AG10803 (cell line): ENCODE measurements at regions not wholly inside any gene's neighbourhood (a gene's known extent, or its start where the extent isn't known, plus 50 kb on each side); places are given as distances from the start of the nearest gene placed in this dataset.

Source experiments
- DNase-seq: peaks from one replicate; pipeline ENCODE4 v3.0.0; 2010; ENCODE audit warnings: low read depth
- H3K4me3 ChIP-seq: 2 replicates; pipeline ENCODE4 v1.5.1; 2011; ENCODE audit warnings: mild to moderate bottlenecking, low read length, control low read depth
- TF ChIP-seq, protein P1 (sequence below): conservative IDR thresholded peaks from 2 replicates; pipeline ENCODE4 v1.5.1; 2011; ENCODE audit warnings: mild to moderate bottlenecking, low read length, control low read depth, inconsistent platforms

DNA sequence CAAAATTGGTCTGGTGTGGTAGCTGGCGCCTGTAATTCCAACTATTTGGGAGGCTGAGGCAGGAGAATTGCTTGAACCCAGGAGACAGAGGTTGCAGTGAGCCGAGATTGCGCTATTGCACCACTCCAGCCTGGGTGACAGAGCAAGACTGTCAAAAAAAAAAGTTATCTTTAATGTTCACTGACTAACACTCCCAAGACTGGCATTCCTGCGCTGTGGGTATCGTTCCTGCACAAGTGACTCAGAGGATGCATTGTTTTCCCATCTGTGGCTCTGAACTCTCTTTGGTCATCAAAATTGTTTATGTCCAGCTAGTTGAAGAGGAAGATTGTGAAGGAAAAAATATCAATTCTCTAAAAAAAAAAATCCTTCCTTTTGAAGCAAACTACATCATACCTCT is 539.0 kb downstream of the SOX11 start:
- no peak overlapping the region for H3K4me3 ChIP-seq
- TF ChIP-seq, protein P1, sequence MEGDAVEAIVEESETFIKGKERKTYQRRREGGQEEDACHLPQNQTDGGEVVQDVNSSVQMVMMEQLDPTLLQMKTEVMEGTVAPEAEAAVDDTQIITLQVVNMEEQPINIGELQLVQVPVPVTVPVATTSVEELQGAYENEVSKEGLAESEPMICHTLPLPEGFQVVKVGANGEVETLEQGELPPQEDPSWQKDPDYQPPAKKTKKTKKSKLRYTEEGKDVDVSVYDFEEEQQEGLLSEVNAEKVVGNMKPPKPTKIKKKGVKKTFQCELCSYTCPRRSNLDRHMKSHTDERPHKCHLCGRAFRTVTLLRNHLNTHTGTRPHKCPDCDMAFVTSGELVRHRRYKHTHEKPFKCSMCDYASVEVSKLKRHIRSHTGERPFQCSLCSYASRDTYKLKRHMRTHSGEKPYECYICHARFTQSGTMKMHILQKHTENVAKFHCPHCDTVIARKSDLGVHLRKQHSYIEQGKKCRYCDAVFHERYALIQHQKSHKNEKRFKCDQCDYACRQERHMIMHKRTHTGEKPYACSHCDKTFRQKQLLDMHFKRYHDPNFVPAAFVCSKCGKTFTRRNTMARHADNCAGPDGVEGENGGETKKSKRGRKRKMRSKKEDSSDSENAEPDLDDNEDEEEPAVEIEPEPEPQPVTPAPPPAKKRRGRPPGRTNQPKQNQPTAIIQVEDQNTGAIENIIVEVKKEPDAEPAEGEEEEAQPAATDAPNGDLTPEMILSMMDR: no peak
- no peak for DNase-seq

DNA sequence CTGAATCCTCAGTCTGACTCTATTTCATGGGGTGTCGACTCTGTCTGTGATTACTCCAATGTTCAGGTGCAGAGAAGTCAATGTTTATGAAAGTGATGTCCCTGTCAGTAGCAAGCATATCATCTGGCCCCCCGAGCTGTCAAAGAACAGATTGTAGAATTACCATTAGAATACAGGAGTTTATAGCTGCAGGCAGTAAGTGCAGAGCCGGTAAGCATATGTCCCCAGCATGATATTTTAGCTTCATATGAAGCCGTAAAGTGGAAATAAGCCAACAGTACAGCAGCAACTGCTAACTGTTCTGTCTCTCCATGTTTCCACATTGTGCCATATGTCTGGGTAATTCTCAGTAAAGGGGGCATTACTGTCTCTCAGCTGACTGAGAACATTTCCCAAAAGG is 541.8 kb downstream of the SOX11 start:
- DNase-seq: no peak
- TF ChIP-seq, protein P1: no peak
- H3K4me3 ChIP-seq: no peak overlapping the region

DNA sequence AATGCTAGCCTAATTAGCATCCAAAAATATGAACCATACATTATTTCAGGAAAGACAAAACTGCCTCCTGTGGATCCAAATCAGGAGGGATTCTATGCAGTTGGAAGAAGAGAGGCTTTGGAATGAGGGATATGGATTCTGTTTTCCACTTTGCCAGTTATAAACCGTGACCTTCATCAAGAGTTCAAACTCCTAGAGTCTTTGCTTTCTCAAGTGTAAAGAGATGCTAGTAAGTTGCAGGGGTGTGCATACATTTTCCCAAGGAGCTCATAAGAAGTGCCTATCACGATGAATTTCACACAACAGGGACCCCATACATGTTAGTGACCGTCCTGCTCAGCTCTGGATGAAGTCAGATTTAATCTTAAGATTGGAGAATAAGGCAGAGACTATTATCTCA is 542.5 kb downstream of the SOX11 start:
- DNase-seq: no peak
- TF ChIP-seq, protein P1: no peak
- H3K4me3 ChIP-seq: no peak overlapping the region

DNA sequence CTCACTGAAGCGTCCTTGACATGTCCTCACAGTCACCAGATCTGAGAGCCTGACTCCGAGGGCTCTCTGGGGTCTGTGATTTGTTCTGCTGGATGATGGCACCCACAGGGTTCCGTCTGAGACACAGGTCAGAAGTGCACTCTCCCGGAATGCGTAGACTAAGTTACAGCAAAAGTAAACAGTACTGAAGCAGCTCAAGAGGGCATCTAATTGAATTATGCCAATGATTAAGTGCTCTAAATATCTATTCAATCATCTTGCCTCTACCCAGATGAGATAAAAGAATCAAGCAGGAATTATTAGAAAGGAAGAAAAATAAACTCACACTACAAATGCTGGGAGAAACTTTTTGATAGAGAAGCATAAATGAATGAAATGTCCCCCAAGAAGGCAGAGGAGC is 544.1 kb downstream of the SOX11 start:
- TF ChIP-seq, protein P1: no peak

DNA sequence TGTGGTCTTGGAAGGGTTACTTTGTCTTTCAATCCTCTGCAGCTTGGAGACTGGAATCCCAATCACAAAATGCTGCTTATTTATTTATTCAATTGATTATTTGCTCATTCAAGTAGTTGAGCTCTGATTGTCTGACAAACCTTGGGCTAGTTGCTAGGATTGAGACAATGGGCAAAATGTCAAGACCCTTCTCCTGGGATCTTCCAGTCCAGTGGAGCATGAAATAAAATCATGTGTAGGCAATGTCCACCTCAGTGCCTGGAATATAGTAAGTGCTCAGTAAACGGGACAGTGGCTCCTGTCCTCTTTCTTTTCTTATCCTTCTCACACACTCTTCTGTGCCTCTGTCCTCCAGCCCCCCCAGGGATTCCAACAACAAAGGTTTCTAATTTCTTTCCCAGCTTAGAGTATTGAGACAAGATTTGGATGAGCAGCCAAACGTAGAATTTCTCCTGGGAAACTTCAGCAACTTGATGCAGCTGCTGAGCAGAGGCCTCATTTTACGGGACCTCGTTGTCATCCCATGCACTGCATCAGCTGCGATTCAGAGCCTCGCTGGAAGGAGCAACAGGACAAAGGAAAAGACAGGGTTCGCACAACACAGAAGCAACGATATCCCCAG is 545.0 kb downstream of the SOX11 start:
- no peak overlapping the region for H3K4me3 ChIP-seq
- no peak for DNase-seq
- TF ChIP-seq, protein P1: no peak

More for the DNA sequence above, 544.1 kb downstream of the SOX11 start:
- H3K4me3 ChIP-seq: no peak overlapping the region
- DNase-seq: no peak

DNA sequence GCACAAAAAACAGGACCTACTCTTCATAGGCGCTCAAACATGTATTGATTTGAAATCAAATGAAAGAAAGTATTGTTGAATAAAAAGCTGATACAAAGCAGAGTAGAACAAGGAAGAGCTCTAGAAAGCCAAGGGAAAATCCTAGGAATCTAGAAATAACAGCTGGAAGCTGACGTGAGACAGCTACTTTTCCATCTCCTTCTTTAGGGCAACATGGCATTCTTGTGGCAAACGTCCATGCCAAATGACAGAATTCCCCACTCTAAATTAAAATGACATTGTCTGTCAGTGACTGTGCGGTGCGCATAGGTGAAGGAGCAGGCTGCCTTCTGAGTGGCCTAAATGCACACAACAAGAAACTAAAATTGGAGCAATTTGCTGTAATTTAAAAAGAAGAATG is 557.4 kb downstream of the SOX11 start:
- TF ChIP-seq, protein P1: no peak
- DNase-seq: no peak

DNA sequence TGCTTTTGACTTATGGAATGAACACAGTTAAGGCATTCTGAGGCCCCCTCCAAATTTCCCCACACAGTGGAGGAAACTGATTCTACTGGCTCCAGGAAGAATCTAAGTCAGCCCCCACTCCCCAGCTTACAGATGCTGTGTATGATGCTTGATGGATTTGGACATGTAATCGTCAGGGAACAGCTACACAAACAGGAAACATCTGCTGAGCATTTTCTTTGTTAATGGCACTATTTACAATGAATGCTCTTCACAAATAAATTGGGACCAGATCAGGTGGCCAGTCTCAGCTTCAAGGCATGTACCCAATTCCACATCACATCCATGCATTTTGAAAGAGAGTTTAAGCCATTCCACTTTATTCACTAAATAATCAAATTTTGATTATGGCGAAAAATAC is 562.3 kb downstream of the SOX11 start:
- no peak overlapping the region for H3K4me3 ChIP-seq
- TF ChIP-seq, protein P1: no peak
- no peak for DNase-seq

More for the DNA sequence above, 557.4 kb downstream of the SOX11 start:
- H3K4me3 ChIP-seq: no peak overlapping the region
